KG1 (cell line): ENCODE measurements at regions not wholly inside any gene's neighbourhood (a gene's known extent, or its start where the extent isn't known, plus 50 kb on each side); places are given as distances from the start of the nearest gene placed in this dataset.

ENCODE experiments used
- DNase-seq: peaks from one replicate; lab custom pipeline; 2025; lab: John Stamatoyannopoulos, UW

DNA sequence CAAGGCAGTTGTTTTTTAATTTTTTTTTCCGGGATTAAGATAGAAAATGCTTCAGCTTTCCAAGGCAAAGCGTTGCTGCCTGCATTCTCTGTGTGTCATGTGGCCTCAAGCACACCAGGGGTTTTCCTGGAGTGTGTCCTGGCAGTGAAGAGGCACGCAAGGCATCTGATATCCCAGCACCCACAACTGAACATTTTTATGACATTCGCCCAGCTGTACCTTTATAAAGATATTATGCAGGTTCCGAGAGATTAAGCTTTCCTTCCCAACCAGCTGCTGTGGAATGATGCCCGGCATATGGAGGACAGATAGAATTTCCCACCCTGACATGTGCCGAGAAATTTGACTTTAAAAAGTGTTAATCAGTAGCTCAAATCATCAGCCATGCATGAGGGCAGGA is 205.6 kb downstream of the GADD45G start:
- no peak for DNase-seq

- no peak for DNase-seq
These were observed 206.5 kb downstream of the GADD45G start for GRCh38 chr9:89811356-89811755.

DNA sequence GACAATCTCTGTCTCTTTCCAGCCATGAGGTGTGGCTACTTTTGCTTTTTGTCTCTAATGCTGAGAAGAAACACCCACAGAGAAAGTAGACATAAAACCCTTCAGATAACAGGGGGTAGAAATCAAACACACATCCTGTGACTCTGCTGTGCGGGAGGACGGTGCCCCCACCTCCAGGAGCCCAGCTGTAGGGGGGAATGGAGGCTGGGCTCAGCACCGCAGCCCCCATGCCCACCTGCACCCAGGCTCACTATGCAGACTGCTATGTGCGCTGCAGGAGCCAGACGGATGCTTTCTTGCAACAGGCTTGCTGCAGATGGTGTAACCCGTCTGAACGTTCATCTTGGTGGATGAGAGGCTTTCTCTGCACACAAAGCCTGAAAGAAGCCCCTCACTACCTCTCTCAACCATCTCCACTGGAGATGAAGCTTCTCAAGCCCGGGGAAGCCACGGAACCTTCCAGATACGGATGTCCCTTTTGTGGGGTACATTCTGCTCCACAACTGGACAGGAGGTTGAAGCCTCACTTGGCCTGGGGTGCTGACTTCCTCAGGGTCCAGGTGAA is 207.2 kb downstream of the GADD45G start:
- DNase-seq: no peak

GRCh38 chr9:89812556-89813181 is 207.9 kb downstream of the GADD45G start:
- no peak for DNase-seq

GRCh38 chr9:89813482-89813881 is 208.7 kb downstream of the GADD45G start:
- no peak for DNase-seq

- peak; percentile 59 for DNase-seq
These were observed 209.7 kb downstream of the GADD45G start for GRCh38 chr9:89814340-89815040.

DNA sequence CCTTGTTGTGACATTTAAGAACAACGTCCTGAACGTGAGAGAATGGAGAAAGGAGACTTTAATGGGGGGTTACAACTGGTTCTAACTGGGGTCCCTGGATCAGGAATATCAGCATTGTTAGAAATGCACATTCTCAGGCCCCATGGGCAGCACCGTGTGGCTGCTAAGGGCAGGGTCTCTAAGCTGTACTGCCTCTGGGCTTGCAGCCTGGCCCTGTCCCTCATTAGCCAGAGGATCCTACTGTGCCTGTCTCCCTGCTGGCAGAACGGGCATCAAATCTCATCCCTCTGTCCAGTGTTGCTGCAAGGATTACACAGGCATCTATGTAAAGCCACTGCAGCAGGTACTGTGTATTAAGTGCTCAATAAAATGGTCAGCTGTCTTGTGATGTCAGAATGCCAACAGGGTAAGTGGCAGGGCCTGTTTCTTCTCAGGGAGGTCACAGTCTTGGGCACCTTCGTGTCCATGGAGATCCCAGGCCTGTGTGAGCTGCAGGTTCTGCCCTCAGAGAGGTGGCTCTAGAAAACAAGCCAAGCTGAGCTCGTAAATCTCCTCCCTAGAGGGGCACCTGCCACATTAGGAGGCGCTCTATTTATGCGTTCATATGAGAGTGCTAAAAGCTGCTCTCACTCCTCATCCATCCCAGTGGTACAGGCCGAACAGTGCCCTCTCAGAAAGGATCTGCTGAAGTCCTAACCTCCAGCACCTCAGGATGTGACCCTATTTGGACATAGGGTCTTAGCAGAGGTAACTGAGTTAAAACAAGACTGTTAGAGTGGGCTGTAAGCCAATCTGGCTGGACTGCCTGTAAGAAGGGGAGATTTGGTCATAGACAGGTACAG is 210.5 kb downstream of the GADD45G start:
- DNase-seq: no peak

GRCh38 chr9:89815903-89816573 is 211.2 kb downstream of the GADD45G start:
- no peak for DNase-seq

DNA sequence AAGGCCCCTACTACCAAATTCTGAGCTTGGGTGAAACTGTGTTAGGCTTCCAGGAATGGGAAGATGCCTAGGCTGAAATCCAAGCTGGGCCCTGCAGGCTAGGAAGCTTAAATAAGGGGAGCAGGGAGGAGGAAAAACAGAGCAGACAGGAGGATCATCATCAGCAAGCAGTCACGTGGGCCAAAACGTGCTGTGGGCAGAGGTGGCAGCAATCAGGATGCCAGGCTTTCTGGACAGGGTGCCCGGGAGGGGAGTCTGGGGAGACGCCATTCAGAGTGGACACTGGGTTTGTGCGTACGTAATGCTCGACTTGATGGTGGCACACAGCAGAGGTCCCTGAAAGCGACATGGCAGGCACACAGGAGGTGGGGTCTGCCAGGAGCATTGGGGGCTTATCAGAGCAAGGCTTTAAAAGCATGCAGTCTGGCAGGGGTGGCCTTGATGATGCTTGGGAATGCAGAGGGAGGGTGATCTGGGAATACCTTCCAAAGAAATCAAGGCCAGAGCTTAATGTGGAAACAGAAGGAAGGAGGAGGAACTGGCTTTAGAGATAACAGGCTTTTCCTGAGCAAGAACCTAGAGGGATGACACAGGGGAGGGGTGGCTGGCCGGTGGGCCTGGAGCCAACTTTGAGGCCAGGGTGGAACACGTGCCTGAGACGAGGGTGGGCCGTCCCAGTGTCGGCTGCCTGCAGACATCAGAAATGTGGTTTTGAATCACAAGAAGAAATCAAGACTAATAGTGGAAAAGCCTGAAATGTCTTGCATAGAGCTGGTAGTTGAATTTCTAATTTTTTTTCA is 212.5 kb downstream of the GADD45G start:
- no peak for DNase-seq

DNA sequence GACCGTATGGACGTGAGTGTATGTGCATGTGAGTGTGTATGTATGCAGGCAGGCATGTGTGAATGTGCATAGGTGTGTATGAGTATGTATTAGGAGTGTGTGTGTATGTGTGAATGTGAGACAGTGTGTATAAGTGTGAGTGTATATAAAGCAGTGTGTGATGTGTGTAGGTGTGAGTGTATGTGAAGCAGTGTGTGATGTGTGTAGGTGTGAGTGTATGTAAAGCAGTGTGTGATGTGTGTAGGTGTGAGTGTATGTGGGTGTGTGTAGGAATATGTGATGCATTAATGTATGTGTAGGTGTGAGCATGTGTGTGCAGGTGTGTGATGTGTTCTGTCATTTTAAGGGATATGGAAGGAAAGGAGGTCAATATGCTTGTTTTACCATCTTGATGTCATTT is 215.5 kb downstream of the GADD45G start:
- DNase-seq: no peak

DNA sequence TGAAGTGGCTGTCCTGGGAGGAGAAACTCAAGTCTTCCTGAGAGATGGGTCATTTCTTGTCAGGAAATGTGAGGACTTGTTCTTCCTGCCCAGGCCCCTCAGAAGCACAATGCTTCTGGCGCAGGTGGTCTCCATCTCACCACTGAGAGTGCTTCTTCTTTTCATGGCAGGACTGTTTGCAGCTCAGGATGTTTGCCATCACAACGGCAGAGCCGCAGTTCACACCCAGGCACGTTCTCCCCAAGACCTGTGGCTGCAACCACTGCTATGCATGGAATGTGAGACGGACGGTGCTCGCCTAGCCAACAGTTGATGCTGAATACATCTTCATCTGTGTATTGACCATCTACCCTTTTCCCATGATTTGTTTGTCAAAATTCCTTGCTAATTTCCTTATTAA is 216.3 kb downstream of the GADD45G start:
- DNase-seq: no peak

DNA sequence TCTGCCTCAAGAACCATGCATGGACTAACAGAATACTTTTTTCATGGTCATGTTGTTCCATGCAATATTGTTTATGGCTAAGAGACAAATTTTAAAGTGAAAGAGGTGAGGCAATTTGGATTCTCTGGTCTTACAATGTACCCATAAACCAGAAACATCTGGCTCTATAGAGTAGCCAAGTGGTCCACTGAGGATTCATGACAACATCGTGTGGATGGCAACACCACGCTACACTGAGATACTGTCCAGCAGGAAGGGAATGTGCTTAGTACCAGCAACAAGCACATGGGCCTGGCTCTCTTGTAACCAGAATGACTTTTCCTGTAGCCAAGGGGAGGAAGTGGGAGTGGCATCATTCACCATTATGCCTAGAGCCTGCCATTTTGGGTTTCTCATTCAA is 218.2 kb downstream of the GADD45G start:
- DNase-seq: no peak

GRCh38 chr9:89825669-89826068 is 220.9 kb downstream of the GADD45G start:
- no peak for DNase-seq

DNA sequence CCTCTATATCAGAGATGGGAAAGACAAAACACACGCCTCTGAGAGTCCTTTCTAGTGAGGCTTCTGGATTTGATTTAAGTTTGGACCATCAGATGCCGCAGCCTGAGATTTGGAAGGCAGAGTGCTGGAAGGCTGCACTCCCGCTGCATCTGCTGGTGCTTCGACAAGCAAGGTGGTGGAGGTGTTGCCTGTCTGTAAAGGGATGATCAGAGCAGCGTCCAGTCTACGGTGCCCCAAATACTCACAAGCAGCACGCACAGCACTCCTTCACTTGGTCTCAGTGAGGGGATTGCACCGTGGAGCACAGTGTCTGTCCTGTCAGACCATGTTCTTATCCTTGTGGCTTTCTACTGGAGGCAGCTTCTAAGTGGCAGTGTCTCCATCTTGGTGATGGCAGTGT is 221.4 kb downstream of the GADD45G start:
- DNase-seq: no peak

DNA sequence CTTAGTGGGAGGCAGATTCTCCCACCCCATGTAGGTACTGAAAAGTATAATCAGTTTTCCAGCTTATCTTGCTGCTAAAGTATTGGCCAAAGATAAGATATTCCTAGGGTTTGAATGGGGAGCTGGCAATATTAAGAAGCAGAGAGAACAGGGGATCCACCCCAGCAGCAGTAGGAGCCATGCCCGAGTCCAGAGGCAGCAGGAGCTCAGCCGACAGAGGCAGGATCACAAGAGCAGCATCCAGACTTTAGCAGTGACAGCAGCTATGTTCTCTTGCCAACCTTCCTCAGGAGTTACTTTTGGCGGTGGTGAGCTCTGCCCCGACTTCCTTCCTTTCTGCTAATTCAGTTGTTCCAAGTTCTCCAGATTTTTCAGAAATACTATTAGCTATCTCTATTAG is 224.5 kb downstream of the GADD45G start:
- no peak for DNase-seq

GRCh38 chr9:89835666-89836065 is 230.9 kb downstream of the GADD45G start:
- DNase-seq: no peak

DNA sequence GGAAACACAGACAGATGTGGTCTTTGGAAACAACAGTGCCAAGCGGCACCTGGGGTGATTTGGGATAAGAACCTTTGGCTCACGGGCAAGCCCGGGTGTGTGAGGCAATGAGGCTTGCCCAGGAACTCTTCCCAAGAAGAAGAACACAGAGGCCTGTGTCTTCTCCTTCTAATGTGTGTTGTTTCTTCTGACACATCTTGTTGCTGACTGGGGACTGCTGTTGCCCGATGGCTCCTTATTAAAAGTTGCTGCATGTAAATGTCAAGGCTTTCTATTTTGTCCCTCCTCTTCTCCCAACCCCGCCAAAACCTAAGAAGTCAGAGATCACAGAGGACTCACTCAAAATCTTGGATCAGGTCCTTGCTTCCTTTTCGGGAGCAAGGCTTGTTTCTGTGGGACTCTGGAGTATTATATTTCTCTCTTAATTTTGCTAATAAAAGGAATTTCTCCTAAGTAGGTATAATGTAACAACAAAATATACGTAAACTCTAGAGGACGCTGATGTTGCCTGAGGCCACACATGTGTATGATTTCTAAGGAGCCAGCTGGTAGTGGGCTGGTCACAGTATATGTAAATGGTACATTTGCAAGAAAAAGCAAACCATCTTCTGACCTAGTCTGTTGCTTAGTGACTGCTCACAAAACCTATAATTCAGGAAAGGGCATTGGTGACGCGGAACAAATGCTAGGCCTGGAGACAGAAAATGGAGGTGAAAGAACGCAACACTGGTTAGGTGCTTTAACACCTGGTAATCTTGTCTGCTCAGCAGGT is 232.5 kb downstream of the GADD45G start:
- DNase-seq: no peak

GRCh38 chr9:89837934-89838310 is 233.1 kb downstream of the GADD45G start:
- no peak for DNase-seq

GRCh38 chr9:89838621-89839020 is 233.8 kb downstream of the GADD45G start:
- no peak for DNase-seq

DNA sequence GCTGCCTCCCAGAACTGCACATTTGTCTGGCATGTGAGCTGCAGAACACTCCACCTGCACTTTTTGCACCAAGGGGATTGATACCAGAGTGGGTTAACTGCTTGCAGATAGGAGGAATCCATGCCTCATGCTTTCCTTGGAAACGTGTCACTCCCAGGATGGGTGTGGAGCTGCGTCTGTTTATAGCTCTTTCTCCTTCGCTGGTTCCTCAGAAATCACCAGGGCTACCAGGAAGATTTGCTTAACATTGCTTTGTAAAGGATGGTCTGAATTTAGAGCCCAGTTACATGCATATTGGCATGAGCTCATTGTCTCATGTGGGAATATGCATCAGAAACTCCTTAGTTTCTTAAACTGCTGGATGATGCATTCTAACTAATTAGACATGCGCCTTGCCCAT is 234.6 kb downstream of the GADD45G start:
- DNase-seq: no peak

DNA sequence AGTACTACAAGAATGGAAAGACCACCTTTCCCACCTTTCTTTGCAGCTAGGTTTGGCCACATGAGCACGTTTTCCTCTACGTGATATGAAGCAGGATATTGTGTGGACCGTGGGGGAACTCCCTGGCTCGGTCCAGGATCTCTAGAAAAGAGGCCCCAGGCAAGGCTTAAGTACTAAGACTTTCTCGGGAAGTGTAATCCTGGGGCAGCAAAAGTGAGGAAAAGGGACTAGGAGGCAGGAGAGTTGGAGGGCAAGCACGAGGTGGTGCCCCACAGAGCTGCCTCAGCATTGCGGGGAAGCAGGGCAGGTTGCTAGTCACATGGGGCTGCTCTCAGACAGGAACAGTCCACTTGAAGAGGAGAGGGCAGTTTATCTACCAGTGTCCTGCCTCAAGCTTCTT is 235.1 kb downstream of the GADD45G start:
- DNase-seq: no peak
